ENCODE measurements at regions not wholly inside any gene's neighbourhood (a gene's known extent, or its start where the extent isn't known, plus 50 kb on each side); places are given as distances from the start of the nearest gene placed in this dataset.
A peak's percentile ranks its signal among the peaks of the same experiment; 100 is the strongest.

- TF ChIP-seq CTCF (conservative IDR thresholded peaks at IDR 0.05; ENCODE audit: low read depth, low read length) = no peak
- no peak for DNase-seq (ENCODE audit: low read depth)
- no peak overlapping the region for H3K4me3 ChIP-seq (ENCODE audit: low read depth, low read length)
Measured at GRCh38 chr1:68307378-68307787, 75.1 kb upstream of the WLS start.

GRCh38 chr1:68301471-68302001, 69.2 kb upstream of the WLS start:
- H3K4me3 ChIP-seq (ENCODE audit: low read depth, low read length) = no peak overlapping the region
- peak; percentile 39 for DNase-seq (ENCODE audit: low read depth)
- TF ChIP-seq CTCF (conservative IDR thresholded peaks at IDR 0.05; ENCODE audit: low read depth, low read length) = no peak

GRCh38 chr1:68294367-68295066, 62.2 kb upstream of the WLS start:
- peak overlapping the region; percentile 5 for H3K4me3 ChIP-seq (ENCODE audit: low read depth, low read length)
- DNase-seq (ENCODE audit: low read depth) = peak; percentile 46
- no peak for TF ChIP-seq CTCF (conservative IDR thresholded peaks at IDR 0.05; ENCODE audit: low read depth, low read length)

GRCh38 chr1:68293609-68294366, 61.5 kb upstream of the WLS start:
- TF ChIP-seq CTCF (conservative IDR thresholded peaks at IDR 0.05; ENCODE audit: low read depth, low read length) = no peak
- H3K4me3 ChIP-seq (ENCODE audit: low read depth, low read length) = peak overlapping the region; percentile 12
- peak; percentile 80 for DNase-seq (ENCODE audit: low read depth)

- no peak for TF ChIP-seq CTCF (conservative IDR thresholded peaks at IDR 0.05; ENCODE audit: low read depth, low read length)
- DNase-seq (ENCODE audit: low read depth) = peak; percentile 12
- no peak overlapping the region for H3K4me3 ChIP-seq (ENCODE audit: low read depth, low read length)
Measured at GRCh38 chr1:68293122-68293521, 60.8 kb upstream of the WLS start.

GRCh38 chr1:68291688-68292384, 59.5 kb upstream of the WLS start:
- TF ChIP-seq CTCF (conservative IDR thresholded peaks at IDR 0.05; ENCODE audit: low read depth, low read length) = no peak
- DNase-seq (ENCODE audit: low read depth) = peak; percentile 50
- H3K4me3 ChIP-seq (ENCODE audit: low read depth, low read length) = no peak overlapping the region

All from choroid plexus epithelial cell (primary cell).